NCI-H526 treated with DMSO at 0.1 percent for 48 hours (cell line): ENCODE measurements at regions not wholly inside any gene's neighbourhood (a gene's known extent, or its start where the extent isn't known, plus 50 kb on each side); places are given as distances from the start of the nearest gene placed in this dataset.

Experiments
- DNase-seq: peaks from one replicate; lab custom pipeline; 2025; lab: John Stamatoyannopoulos, UW

DNA sequence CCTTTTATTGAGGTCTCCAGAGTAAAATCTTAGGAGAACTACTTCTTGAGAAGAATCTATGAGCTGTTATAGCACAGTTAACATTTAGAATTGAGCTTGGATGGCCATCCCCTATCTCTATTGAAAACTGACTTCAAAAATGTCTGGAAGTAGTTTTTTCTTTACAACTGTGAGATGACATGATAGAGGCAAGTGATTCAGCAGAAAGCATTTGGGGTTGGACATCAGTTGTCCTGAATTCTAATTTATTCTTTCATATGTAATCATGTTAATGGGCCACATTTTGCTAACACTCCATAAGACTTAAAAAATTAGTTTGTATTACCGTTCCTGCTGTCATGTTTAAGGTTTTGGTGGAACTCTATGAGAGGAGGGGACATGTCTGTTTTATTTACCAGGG, 237.0 kb upstream of the SLC14A2 start:
- no peak for DNase-seq

DNA sequence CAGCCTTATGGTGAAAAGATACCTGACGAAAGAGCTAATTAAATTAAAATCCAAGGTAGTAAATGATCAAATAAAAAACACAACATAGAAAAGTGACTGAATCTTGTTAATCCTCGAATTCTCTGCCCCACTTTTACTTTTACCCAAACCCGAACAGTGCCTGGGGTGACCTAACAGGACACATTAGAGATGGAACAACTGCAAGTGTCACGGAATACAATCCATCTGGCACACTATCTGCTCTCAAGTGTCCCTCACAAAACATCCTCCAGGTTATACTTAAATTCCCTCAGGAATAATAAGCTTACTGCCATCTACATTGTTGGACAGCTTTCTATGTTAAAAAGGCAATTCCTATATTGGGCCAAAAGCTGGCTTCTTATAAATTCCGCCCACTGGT, 236.3 kb upstream of the SLC14A2 start:
- no peak for DNase-seq

DNA sequence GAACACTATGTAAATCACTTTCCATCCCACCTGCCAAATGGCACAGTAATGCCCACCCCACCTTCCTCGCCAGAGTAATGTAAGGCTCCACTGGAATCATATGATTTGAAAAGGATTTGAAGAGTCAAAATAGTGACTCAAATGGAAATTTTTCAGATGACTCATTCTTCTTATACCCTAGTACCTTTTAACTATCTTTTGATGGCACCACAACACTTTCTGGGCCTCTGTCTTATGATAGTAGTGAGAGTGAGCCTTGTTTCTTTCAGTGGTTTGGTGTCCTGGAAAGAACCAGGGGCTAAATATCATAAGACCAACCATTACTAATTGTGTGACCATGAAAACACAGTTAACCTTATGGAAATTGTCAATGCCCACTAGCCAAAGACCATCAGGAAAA, 235.4 kb upstream of the SLC14A2 start:
- DNase-seq = no peak

DNA sequence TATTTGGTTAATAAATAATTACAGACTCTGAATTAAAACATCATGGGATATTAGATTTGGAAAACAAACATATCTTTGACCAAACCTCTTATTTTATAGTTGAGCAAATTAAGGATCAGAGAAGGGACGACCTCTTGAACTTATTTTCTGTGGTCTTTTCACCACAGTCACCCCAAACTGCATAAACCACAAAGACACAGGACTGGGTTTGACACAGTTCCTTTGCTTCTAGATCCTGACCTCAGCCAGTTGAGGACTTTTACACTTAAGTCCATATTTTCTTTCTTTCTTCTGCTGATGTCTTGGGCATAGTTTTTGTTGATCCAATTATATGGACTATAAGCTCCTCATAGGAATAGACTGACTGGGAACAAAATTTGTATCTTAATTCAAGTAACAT, 234.0 kb upstream of the SLC14A2 start:
- DNase-seq = no peak

DNA sequence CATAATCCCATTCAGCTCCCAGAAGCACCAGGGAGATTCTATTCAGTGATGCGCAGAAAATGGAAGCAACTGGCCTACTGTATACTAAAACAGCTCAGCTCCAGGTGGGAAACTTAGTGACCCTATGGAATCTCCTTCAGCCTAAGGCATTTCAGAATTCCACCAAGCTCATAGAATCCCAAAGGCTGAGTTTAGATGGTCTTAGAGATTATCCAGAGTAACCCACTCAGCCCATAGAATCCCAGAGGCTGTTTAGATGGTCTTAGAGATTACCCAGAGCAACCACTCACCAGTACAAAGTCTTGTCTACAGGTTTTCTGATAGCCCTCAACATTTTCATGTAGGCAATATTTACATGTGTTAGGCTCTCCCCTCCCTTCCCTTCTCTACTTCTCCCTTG, 232.0 kb upstream of the SLC14A2 start:
- no peak for DNase-seq

DNA sequence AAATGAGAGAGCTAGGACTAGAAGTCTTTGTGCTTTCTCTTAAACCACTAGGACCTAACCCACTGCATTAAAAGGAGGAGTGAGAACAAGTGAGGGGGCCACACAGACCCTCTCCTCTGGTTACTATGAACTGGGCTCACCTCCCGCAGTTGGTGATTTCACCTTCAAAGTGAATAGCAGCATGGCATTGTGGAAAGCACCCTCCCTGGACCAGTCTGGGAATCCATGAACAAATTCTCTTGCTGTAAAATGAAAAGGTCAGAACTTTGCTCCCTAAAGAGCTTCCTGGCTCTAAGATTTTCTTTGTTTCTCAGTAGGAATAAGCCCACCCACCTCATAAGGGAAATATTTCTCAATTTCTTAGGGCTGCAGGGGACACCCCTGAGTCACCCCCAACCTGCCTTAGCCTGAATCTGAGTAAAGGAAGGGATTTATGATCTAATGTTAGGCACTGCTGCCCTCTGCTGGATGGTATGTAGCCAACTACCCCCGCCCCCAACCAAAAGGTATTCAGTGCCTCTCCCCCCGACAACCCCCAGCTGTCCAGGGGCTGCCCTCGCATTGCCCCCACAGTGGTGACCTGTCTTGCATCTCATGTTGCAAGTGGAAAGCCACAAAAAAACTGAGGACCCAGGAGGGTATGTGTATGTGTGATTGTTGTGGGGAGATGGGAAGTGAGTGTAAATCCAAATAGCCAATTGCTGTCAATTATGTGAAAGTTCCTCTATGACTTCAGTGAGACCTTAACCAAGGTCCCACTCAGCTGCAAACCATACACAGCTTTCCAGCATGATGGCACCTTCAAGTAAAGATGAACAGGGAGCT, 230.9 kb upstream of the SLC14A2 start:
- DNase-seq = no peak

DNA sequence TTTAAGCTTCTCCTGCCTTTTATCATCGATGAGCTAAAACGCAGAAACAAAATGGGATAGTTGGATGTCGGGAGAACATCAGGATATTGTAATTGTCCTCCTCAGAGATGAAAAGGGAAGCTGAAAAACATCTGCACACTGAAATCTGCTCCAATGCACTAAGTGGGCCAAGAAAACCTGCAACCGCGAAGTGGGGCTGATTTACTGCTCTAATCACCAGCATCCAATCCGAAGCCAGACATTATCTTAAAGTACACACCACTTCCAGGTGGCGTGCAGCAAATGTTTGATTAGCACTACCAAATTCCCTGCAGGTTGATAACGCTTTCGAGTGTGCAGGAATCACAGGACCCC, 230.3 kb upstream of the SLC14A2 start:
- DNase-seq = no peak

DNA sequence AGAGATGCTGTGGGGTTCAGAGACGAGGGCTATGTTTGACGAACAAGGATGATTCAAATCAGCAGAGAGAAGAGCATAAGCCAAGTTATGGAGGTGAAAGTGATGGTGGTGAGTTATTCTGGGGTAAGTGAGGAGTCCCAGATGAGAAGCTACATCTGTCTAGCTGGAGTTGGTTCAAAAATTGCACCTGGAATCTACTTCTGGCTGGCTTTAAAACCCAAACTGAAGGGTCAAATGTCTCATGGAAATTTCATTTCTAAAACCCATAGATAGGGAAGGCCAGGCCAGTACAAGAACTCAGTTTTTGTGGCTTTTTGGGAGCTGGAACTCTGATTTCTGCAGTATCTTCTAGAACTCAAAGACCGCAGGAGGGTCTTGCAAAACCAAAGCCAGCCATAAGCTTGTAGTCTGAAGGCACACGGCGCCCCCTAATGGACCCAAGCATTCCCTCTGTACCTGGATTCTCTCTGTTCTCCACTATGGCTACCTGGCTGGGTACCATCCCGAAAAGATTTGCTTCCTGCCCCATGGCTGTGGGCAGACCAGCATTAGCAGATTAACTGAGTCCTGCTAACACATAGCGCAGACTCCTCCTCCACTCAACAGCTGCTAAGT, 229.1 kb upstream of the SLC14A2 start:
- DNase-seq = peak; percentile 3

DNA sequence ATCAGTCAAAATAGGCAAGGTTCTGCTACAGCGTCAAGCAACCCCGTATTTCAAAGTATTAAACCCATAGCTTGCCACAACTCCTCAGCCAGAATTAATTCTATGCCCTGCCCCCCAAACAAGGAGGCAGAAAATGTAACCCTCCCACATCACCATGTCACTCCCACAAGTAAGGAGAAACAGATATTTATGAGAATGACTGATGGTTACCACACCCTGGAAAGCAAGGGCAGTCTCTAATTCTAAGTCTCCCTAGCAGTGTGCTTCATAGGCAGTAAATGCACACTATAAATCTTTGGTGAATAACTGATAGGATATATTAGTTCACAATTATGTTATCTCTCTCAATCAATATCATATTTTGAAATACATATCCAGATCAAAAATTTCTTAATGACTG, 228.0 kb upstream of the SLC14A2 start:
- DNase-seq = no peak

DNA sequence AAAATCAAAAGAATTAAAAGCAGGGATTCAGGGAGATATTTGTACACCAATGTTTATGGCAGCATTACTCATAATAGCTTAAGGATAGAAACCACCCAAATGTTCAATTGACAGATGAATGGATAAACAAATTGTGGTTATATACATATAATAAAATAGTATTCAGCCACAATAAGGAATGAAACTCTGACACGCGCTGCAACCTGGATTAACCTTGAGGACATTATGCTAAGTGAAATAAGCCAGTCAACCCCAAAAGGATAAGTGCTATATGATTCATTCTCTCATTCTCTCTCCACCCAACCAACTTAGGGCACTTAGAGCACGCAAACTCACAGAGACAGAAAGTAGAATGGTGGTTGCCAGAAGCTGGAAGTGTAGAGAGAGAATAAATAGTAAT, 216.8 kb upstream of the SLC14A2 start:
- no peak for DNase-seq

DNA sequence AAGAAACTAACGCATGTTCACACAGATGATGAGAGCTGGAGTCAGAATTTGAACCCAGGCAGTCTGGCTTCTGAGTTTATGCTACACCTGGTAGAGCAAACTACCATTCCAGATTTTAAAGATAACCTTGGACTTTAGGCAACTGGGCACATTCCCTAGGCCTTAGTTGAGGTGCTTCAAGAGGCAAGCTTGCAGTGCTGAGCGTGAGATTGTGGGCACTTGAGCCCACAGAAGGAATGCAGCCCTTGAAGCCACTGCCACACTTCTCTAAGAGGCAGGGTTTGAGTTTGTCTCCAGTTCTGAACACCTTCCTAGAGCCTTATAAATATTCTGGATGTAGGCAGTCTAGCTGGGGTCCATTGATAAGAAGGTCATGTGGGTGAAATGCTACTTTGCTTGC, 216.1 kb upstream of the SLC14A2 start:
- no peak for DNase-seq

DNA sequence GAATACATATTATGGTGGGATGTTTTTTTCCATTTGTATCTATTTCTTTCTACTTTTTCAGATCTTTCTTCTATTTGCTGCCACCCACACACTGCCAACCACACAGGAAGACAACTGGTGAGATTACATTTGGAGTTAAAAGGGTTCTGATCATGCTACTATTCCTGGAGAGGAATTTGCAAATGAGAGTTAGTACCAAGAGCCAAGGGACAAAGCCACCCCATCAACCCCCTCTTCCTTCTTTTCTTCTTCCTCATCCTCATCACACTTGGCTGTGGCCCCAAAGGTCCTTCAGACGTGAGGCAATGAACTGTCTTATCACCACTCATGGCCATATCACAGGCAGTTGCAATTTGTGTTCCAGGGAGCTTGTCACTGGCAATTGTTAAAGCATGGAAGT, 215.6 kb upstream of the SLC14A2 start:
- no peak for DNase-seq

DNA sequence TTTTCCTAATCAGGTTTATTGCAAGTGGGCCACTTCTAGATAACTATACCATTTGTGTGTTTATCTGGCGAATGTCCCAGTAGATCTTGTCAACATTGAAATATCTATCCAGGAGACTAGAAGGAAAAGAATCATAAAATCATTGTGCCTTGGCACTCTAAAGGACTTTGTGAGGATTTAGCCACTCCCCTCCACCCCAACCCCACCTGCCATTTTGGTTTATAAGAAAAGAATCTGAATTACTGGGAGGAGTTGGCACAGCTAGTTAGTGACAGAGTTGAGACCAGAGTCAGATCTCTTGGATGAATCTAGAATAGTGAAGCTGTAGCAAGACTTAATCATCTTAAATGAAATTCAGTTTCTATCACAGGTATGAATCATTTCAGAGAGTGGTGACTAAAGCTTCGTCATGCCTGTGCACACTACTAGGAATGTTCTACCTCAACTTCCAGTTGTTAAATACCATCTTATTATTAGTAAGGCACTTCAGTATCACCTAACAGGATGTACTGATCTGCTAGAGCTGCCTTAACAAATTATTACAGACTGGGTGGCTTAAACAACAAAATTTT, 212.7 kb upstream of the SLC14A2 start:
- DNase-seq = no peak

DNA sequence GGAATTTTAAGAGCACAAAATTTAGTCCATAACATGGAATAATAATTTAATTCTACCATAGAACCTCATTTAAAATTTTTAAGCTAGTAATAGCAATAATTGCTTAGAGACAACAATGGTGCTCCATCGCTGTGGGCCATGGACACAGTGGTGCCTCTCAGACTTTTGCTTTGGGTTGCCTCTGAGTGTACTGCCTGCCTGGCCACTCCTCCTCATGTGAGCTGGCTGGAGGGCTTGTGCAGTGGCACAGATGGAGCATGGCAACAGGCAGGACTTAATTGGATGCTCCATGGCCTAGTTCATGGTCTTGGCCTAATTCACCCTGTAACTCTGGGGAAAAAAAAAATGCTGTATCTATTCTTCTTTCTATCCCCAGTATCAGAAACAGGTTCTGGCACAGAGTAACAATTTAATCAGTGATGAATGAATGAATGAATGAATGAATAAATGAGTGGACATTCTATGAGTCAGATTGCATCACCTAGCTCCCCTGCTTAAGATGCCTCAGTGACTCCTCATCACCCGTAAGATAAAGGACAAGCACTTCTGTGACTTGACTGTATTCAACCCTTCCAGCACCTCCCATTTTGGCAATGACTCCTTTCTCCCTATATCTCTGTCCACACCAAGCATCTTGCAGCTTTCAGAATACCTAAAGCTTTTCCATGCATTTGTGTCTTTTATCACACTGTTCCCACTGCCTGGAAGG, 211.8 kb upstream of the SLC14A2 start:
- no peak for DNase-seq

DNA sequence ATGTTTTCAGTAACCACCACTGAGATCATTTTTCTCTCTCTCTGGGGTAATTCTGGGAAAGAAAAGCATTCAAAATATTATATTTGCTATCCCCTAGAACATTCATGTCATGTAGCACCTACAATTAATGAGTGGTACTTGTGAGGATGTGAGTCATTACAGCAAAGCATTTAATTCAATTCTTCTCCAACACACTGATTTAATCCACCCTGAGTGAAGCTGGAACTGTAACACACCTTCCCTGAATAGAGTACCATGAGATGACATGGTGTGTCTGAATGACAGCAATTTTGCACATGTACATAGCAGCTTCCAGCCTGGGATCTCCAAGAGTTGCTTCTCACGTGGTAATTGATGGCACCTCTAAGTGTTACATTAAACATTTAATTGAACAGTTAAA, 207.1 kb upstream of the SLC14A2 start:
- no peak for DNase-seq

DNA sequence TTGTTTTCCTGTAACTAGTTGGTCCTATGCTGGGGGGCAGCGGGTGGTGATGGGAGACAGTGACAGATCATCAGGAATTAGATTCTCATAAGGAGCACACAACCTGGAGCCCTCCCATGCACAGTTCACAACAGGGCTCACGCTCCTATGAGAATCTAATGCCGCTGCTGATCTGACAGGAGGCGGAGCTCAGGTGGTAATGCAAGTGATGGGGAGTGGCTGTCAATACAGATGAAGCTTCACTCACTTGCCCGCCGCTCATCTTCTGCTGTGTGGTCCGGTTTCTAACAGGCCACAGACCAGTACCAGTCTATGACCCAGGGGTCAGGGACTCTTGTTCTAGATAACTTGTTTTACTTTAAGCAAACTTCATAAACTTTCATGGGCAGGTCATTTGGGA, 205.3 kb upstream of the SLC14A2 start:
- no peak for DNase-seq

DNA sequence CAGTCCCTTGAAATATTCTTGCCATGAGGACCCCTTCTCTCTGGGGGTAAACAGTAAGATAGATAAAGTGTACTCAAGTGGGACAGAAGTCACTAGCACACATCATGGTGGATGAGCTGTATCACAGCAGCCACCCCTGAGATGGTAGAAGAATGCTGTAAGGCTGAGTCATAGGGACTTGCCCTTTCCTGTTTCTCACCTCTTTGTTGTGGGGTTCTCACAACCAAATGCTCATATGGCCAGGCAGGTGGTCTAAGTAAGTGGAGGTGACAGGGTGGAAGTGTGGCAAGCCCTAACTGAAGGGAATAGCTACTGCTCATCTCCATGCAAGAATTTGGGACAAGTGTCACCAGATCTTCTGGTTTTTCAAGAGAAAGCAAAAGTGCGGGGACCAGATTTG, 202.7 kb upstream of the SLC14A2 start:
- no peak for DNase-seq

DNA sequence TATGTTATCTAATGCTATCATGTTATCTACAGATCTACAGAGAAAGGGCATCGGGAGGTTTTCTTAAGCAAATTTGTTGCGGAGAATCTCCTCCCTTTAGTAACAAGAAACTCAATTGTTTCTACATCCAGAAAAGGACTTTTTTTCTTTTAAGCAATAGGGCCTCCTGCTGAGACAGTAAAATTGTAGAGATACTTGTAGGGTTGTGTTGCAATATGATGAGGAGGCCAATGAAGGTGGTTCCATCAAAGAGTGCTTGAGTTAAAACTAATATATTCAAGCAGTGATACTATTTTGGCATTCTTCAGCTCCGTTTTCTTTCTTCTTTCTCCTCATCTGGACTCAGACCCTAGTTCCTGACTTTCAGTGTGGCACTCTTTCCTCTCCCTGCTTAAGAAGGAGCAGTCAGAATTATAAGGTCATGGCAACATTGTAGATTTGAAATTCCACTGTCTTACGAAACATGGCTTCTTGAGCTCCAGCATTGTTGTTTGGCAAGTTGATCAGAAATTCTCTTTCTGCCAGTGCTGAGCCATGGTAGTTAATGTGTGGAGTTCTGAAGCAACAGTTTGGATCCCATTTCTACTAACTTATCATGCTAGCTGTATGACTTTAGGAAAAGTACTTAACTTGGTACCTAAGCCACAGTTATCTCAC, 202.0 kb upstream of the SLC14A2 start:
- no peak for DNase-seq

DNA sequence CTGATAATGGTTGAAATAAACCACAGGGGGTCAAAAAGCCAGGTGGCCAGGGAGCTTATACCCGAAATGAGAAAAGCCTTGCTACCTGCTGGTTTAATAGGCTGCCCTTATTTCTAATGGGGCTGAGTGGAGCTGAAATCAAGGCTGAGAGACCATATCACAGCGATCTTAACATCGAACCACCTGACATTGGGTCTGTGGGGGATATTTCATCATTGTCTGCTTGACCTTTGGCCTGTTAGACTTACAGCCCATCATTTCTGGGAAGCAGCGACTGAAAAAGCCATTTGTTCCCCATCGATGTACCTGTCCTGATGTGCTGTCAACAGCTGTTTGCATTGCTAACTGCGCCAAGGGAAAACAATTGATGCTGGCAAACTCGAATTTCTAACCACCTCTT, 199.7 kb upstream of the SLC14A2 start:
- no peak for DNase-seq

DNA sequence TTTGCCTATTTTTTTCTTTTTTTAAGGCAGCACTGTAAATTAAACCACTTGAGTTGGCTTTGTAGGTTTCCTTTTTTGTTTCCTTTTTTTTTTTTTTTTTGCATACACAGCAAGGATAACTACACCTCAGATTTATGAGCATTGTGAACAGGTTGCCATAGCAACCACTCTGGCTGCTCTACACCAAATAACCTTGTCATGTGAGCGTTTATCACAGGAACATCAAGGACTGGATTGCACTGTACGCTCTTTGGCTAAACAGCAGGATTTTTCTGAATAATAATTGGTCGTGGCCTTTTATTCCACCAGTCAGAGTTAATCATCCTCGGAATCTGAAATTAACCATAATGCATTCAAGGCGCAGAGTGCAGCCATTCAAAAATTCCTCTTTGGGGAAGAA, 199.1 kb upstream of the SLC14A2 start:
- no peak for DNase-seq

DNA sequence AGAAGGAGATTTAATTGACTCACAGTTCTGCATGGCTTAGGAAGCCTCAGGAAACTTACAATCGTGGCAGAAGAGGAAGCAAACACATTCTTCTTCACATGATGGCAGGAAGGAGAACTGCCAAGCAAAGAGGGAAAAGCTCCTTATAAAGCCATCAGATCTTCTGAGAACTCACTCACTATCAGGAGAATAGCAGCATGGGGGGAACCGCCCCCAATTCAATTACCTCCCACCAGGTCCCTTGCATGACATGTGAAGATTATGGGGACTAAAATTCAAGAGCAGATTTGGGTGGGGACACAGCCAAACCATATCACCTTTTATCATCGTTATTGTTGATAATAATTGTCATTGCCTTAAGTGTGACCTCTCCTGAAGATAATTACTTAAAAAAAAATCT, 197.9 kb upstream of the SLC14A2 start:
- DNase-seq = no peak

DNA sequence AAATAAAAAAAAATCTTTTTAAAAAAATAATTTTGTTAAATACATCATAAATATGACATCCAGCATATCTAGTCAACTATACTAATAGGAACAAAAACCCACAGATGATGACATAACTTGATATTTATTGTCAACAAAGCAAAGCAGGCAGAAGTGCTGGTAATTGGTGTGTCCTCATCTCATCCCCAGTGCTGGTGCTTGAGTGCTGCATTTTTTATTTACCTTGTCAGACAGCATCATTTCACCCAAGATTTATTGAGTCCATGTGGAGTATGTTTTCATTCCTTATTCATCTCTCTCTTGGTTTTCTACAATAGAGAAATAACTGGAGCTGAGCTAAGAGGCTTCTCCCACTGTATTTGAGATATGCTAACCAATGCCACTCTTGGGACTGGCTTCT, 191.6 kb upstream of the SLC14A2 start:
- no peak for DNase-seq

DNA sequence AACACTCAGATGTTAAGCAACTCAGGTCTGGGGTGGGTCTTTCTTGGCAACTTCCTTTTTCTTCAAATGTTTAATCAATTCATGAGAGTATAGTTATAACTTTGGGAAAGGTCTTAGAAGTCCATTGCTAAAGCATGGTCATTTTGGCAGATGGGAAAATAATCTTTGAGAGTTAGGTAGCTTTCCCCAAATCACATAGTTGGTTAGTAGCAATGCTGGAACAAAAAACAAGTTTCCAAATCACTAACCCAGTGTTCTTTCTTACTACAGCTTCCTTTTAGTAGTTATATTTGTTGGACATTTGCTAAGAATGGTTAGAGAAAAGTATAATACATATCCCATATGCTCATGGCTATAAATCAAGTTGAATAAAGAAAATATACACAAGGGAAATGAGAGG, 185.2 kb upstream of the SLC14A2 start:
- no peak for DNase-seq
